Small intestine (tissue), 7 donors: ENCODE measurements at regions not wholly inside any gene's neighbourhood (a gene's known extent, or its start where the extent isn't known, plus 50 kb on each side); places are given as distances from the start of the nearest gene placed in this dataset.

Experiments used
- DNase-seq, 2 donors: peaks; one replicate each; pipeline versions ENCODE4 v3.0.0 to v3.0.0-alpha.2; 2013
- FAIRE-seq: peaks from 2 replicates; lab custom pipeline; 2012; peaks lifted over from hg19 to GRCh38; lab: Jason Lieb, UNC
- H3K27ac ChIP-seq, 3 donors: one replicate each; pipeline ENCODE4 v1.5.1; 2013; ENCODE audit warnings: low read length in 2 of 3, mild to moderate bottlenecking in 2 of 3, control low read depth in 1 of 3, inconsistent platforms in 1 of 3, low read depth in 1 of 3, moderate library complexity in 1 of 3
- H3K27me3 ChIP-seq, 3 donors: one replicate each; pipeline ENCODE4 v1.6.1; 2013; ENCODE audit warnings: low read length in 3 of 3, inconsistent platforms in 1 of 3; ENCODE audit not compliant: control insufficient read depth in 3 of 3, insufficient read depth in 3 of 3
- H3K36me3 ChIP-seq, 3 donors: one replicate each; pipeline ENCODE4 v1.6.1; 2013; ENCODE audit warnings: low read length in 3 of 3, inconsistent platforms in 1 of 3, low read depth in 1 of 3, mild to moderate bottlenecking in 1 of 3, moderate library complexity in 1 of 3; ENCODE audit not compliant: control insufficient read depth in 3 of 3, insufficient read depth in 2 of 3
- H3K4me1 ChIP-seq, 3 donors: one replicate each; pipeline ENCODE4 v1.6.1; 2013; ENCODE audit warnings: low read length in 2 of 3, inconsistent platforms in 1 of 3, low read depth in 1 of 3, mild to moderate bottlenecking in 1 of 3, moderate library complexity in 1 of 3; ENCODE audit not compliant: control insufficient read depth in 3 of 3, insufficient read depth in 2 of 3
- H3K4me3 ChIP-seq, 3 donors: one replicate each; pipeline ENCODE4 v1.5.1; 2013; ENCODE audit warnings: low read length in 3 of 3, control low read depth in 1 of 3, inconsistent platforms in 1 of 3, low read depth in 1 of 3, mild to moderate bottlenecking in 1 of 3, moderate library complexity in 1 of 3
- H3K9me3 ChIP-seq, 2 donors: one replicate each; pipeline ENCODE4 v1.6.1; 2013; ENCODE audit warnings: low read depth in 1 of 2, low read length in 1 of 2; ENCODE audit not compliant: control insufficient read depth in 2 of 2, insufficient read depth in 1 of 2
- WGBS, 3 donors: extraction: QIAGEN DNeasy Blood & Tissue Kit; methylation state at CpG; one replicate each; pipeline ENCODE4 v1.1.7; 2013; 5-methylcytosine and 5-hydroxymethylcytosine counted together
- donor health status: healthy with polysubstance abuse.
- donor health status: control.
- donor health status: control.
- donor health status: Bipolar disorder and iron deficiency.
- donor health status: healthy.

DNA sequence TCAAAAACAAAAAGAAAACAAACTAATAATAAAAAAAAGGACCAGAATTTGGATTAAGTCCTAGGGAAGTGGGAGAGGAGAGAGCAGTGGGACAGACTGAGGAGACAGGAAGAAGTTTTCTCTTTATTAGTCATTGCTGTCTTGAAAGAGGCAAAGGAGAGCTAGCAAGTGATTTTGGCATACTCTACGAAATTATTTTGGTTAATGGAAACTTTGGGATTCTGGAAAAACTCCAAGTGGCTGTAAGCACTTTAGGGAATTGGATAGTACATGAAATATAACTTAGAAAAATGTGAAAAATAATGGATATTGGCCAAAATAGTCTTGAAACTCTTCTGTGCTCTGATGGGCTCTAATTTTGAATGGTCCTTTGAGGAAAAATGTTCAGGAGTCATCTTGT is 1641.8 kb upstream of the WWC1 start:
- H3K36me3 ChIP-seq = no peaks in the 10 kb centered on the region
- H3K27ac ChIP-seq = no peak overlapping the region
- 11 to 28% (median 23%) methylated on average over 1 of the region's 1 CpG for WGBS, 3 donors
- H3K9me3 ChIP-seq = no peaks in the 10 kb centered on the region
- H3K4me3 ChIP-seq = no peak overlapping the region
- DNase-seq (no peak), FAIRE-seq (no peak)
- H3K27me3 ChIP-seq = no peaks in the 10 kb centered on the region
- H3K4me1 ChIP-seq = no peaks in the 10 kb centered on the region

DNA sequence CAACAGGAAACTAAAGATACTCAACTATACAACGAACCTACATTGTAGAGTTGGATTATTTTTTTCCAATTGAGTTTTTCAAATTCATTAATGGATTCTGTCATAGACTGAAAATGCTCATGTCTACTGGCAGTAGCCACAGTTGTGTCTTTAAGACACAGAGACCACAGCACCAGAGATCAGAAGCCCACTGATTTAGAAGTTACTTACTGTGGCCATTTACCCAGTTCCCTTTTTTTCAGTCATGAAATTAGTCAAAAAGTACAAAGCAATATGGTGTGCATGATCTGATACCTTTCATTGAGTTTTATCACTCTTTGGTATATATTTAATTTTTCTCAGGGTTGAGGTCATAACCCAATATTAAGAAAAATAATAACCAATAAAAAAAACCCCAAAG is 1640.2 kb upstream of the WWC1 start:
- no peaks in the 10 kb centered on the region for H3K36me3 ChIP-seq
- no peaks in the 10 kb centered on the region for H3K9me3 ChIP-seq
- 66 to 72% (median 71%) methylated on average over 1 of the region's 1 CpG for whole genome bisulfite sequencing, 3 donors
- DNase-seq (no peak), FAIRE-seq (no peak)
- H3K27me3 ChIP-seq = no peaks in the 10 kb centered on the region
- no peak overlapping the region for H3K27ac ChIP-seq
- H3K4me1 ChIP-seq = no peaks in the 10 kb centered on the region
- H3K4me3 ChIP-seq = no peak overlapping the region

DNA sequence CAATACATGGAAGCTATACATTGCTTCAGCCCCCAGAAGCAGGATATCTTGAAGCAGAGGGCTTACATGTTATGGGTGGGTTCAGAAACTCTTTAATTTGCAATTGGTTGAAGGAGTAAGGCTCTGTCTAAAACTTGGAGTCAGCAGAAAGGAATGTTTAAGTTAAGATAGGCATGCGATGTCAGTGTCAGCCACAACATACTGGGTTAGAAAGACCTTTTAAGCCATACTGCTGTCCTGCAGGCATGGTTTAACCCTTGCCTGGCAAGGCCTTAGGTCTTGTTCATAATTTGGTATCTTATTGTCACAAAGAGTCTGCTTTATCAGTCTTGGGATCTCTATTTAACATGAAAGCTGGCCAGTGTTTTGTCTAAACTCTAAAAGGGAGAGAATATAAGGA is 1619.6 kb upstream of the WWC1 start:
- Histone ChIP-seq H3K27ac (no peak overlapping the region), H3K36me3 (no peaks in the 10 kb centered on the region), H3K27me3 (no peaks in the 10 kb centered on the region), H3K4me3 (no peak overlapping the region), H3K4me1 (no peaks in the 10 kb centered on the region), H3K9me3 (no peaks in the 10 kb centered on the region)
- no peak for DNase-seq
- no peak for FAIRE-seq
- 39 to 62% (median 53%) methylated on average over 1 of the region's 1 CpG for WGBS, 3 donors

DNA sequence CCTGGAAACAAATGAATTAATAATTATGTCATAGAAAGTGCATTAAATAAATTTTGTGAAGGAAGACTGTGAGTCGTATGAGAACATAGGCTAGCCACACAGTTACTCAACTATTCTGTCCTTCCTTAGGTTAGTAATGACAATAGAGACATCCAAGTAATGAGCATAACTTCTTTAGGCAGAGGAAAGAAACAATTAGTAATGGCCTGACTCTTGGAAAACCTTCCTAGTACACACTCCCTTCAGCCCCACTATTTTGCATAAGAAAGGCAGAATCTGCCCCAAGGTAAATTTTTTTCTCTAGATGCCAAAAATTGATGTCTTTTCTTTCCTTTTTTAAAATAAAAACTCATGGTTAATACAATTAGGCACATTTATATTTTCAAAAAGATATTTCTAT is 1619.0 kb upstream of the WWC1 start:
- H3K9me3 ChIP-seq = no peaks in the 10 kb centered on the region
- H3K36me3 ChIP-seq = no peaks in the 10 kb centered on the region
- DNase-seq = no peak
- 71 to 89% (median 87%) methylated on average over 1 of the region's 1 CpG for WGBS, 3 donors
- no peak overlapping the region for H3K27ac ChIP-seq
- no peaks in the 10 kb centered on the region for H3K27me3 ChIP-seq
- no peaks in the 10 kb centered on the region for H3K4me1 ChIP-seq
- no peak overlapping the region for H3K4me3 ChIP-seq
- no peak for FAIRE-seq

DNA sequence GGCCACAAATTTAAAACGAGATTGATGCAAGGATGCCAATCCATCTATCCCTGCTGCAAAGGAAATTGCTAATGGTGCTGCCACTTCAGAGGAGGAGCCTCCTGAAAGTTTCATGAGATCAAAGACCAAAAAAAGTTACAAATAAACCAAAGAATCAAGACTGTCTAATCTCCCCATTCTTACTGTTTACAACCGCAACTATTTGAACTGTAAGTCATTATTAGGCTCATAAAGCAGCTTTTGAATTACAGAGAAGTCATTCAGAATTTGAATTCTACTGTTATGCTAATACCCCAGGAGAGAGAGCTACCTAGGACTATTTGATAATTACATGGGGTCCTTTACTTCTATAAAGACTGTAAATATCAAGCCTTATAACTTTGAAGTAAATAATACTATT is 1613.6 kb upstream of the WWC1 start:
- no peak for FAIRE-seq
- WGBS, 3 donors = 11 to 36% (median 17%) methylated on average over 2 of the region's 2 CpGs

DNA sequence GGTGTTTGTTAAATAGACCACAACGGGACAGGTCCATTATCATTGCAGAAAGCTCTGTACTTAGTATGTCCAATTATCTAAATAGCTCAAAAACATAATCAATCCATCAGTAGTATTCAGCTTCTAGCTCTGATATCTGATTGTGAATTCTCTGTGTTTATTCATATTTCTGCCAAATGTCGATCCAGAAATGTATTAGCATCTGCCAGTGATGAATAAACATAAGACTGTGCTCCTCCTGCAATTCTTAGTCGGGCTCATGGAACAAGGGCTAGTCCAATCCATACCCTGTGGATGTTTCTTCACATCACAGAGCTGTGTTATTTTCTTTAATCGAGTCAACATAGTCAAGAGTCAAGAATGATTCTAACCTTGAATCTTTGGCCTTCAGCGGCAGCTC is 1612.1 kb upstream of the WWC1 start:
- no peaks in the 10 kb centered on the region for H3K27me3 ChIP-seq
- no peaks in the 10 kb centered on the region for H3K36me3 ChIP-seq
- no peaks in the 10 kb centered on the region for H3K4me1 ChIP-seq
- H3K4me3 ChIP-seq = no peak overlapping the region
- H3K27ac ChIP-seq = no peak overlapping the region
- DNase-seq (no peak), FAIRE-seq (no peak)
- H3K9me3 ChIP-seq = no peaks in the 10 kb centered on the region
- WGBS, 3 donors = 63 to 70% (median 67%) methylated on average over 5 of the region's 5 CpGs

More for the DNA sequence above, 1613.6 kb upstream of the WWC1 start:
- Histone ChIP-seq H3K27me3 (no peaks in the 10 kb centered on the region), H3K4me3 (no peak overlapping the region), H3K4me1 (no peaks in the 10 kb centered on the region), H3K36me3 (no peaks in the 10 kb centered on the region), H3K27ac (no peak overlapping the region), H3K9me3 (no peaks in the 10 kb centered on the region)
- DNase-seq = no peak

DNA sequence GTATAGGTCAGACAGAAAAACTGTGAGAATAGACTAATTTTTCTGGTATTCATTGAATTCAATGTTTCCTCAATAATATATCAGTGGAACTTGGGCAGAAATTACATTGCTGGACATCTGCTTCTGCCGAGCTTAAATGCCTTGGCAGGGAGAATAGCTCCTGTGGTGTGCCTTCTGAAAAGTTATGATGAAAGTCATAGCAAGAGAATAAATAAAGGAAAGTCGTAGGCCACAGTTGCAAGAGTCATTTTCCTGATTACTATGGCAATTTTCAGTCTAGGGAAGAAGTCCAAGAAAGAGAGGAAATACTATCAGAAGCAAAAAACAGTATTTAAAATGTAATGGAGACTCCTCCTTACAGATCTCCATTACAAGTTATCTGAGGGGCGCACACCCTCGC is 1596.1 kb upstream of the WWC1 start:
- no peak for FAIRE-seq
- Histone ChIP-seq H3K4me1 (no peaks in the 10 kb centered on the region), H3K4me3 (no peak overlapping the region), H3K36me3 (no peaks in the 10 kb centered on the region), H3K27ac (no peak overlapping the region), H3K27me3 (no peaks in the 10 kb centered on the region), H3K9me3 (no peaks in the 10 kb centered on the region)
- no peak for DNase-seq
- WGBS, 3 donors = 72 to 77% (median 73%) methylated on average over 4 of the region's 4 CpGs

DNA sequence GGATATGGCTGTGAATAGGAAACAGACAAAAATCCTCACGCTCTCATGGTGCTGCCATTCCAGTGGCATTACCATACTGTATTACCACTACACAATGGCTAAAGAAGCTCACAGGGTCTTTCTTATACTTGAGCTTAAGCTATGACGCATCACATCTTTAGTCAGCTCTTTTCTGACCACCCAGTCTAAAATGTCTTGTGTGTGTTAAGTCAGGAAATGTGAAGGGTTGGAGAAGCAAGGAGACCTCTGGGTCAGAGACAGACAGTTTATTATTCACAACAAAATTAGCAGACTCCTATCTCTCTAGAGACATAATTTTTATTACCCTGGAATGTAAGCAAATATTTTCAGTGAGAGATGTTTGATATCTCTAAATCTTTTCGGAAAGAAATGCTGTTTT is 1583.2 kb upstream of the WWC1 start:
- 78 to 81% (median 80%) methylated on average over 3 of the region's 3 CpGs for WGBS, 3 donors
- Histone ChIP-seq H3K27ac (no peak overlapping the region), H3K9me3 (no peaks in the 10 kb centered on the region), H3K4me3 (no peak overlapping the region), H3K27me3 (peaks cover 0 to 1% (median 0%) of the 10 kb centered on the region in 3 donors), H3K4me1 (no peaks in the 10 kb centered on the region), H3K36me3 (no peaks in the 10 kb centered on the region)
- DNase-seq (no peak), FAIRE-seq (no peak)

DNA sequence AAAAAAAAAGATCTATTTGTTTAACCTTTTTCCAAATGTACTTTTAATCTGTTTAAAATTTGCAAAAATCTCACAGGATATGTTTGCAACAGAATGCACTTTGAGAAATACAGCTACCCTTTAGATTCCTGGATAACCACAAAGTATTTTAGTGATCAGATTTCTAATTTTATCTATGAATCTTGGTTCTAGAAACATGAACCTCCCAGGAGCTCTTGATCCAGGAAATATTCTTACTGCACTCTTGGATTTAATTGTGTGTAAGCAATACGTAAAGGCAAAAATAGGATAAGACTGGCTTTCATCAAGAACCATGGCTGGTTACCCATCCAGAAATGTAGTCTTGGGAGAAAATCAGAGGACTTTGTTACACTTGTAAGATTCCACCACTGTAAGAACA is 1581.8 kb upstream of the WWC1 start:
- H3K9me3 ChIP-seq = peaks cover 0 to 4% of the 10 kb centered on the region in 2 donors
- no peaks in the 10 kb centered on the region for H3K36me3 ChIP-seq
- H3K4me3 ChIP-seq = no peak overlapping the region
- DNase-seq (no peak), FAIRE-seq (no peak)
- peaks cover 0 to 2% (median 0%) of the 10 kb centered on the region in 3 donors for H3K27me3 ChIP-seq
- H3K27ac ChIP-seq = no peak overlapping the region
- H3K4me1 ChIP-seq = no peaks in the 10 kb centered on the region
- 83 to 89% (median 84%) methylated on average over 1 of the region's 1 CpG for WGBS, 3 donors
